ENCODE measurements at regions not wholly inside any gene's neighbourhood (a gene's known extent, or its start where the extent isn't known, plus 50 kb on each side); places are given as distances from the start of the nearest gene placed in this dataset.

- TF ChIP-seq STAG1 (CRISPR knock-in tag; IDR thresholded peaks at IDR 0.05; ENCODE audit: borderline replicate concordance): no peak
- TF ChIP-seq HMBOX1 (IDR thresholded peaks at IDR 0.05): no peak
- no peak for TF ChIP-seq FOXJ2 (tag; IDR thresholded peaks at IDR 0.05)
- no peak for TF ChIP-seq TCFL5 (CRISPR knock-in tag; conservative IDR thresholded peaks at IDR 0.05)
Measured at GRCh38 chr6:85192596-85192995, 257.3 kb upstream of the NT5E start (continued).

GRCh38 chr6:85192186-85192585 is 257.7 kb upstream of the NT5E start:
- CTCF ChIA-PET (ENCODE audit: low intra/inter-chr PET ratio): no interaction called here
- no peak for DNase-seq (ENCODE audit: extremely low read depth in 1 of 4, low spot score in 3 of 4)
- no TSS peak for BruUV-seq (replicated peaks)
- Histone ChIP-seq H2AFZ (ENCODE audit: low read depth, low read length) (no peak overlapping the region), H3K4me3 (no peak overlapping the region), H3K9ac (ENCODE audit: insufficient read depth in 1 of 2, low read depth in 2 of 2, low read length in 2 of 2) (no peak overlapping the region), H3K79me2 (ENCODE audit: control insufficient read depth, insufficient read depth, low read length) (no peaks in the 10 kb centered on the region), H3K9me1 (ENCODE audit: control insufficient read depth, insufficient read depth, low read length) (no peaks in the 10 kb centered on the region), H4K20me1 (replicated peaks; ENCODE audit: control insufficient read depth, insufficient read depth, low read length) (no peaks in the 10 kb centered on the region), H3K4me2 (ENCODE audit: insufficient read depth, low read length) (no peak overlapping the region), H3K27ac (ENCODE audit: extremely low read depth, low read depth, low read length) (no peak overlapping the region), H3K36me3 (ENCODE audit: control insufficient read depth, insufficient read depth, low read length) (no peaks in the 10 kb centered on the region), H3K4me1 (replicated peaks in 1 of 2; ENCODE audit: control insufficient read depth in 2 of 2, insufficient read depth in 2 of 2, low read length in 2 of 2) (no peaks in the 10 kb centered on the region), H3K27me3 (ENCODE audit: control insufficient read depth in 2 of 2, insufficient read depth in 2 of 2, low read length in 2 of 2) (no peaks in the 10 kb centered on the region), H3K9me3 (replicated peaks; ENCODE audit: control insufficient read depth, insufficient read depth, low read depth, low read length) (no peaks in the 10 kb centered on the region)
- TF ChIP-seq CC2D1A (IDR thresholded peaks at IDR 0.05) (no peak), SRSF7 (optimal IDR thresholded peaks at IDR 0.05; ENCODE audit: low read depth, low read length) (no peak), TRIM28 (IDR thresholded peaks at IDR 0.05) (no peak), ZNF79 (CRISPR knock-in tag; IDR thresholded peaks at IDR 0.05; ENCODE audit: low read depth) (no peak), THRAP3 (IDR thresholded peaks at IDR 0.05; ENCODE audit: borderline replicate concordance) (no peak)
- in situ Hi-C loops (cut with MboI): no loop called here
- ATAC-seq: no peak
- 0% methylated on average over 1 of the region's 1 CpG for WGBS (ENCODE audit: insufficient coverage, low coverage, missing lambda C conversion rate)
- no peak for FAIRE-seq
- POLR2A ChIA-PET: no interaction called here
- intact Hi-C loops (cut with micrococcal nuclease): no loop called here

All from K562 (cell line).